HG03565 (cell line): ENCODE measurements at regions not wholly inside any gene's neighbourhood (a gene's known extent, or its start where the extent isn't known, plus 50 kb on each side); places are given as distances from the start of the nearest gene placed in this dataset.
"Not testable (repeated sequence)": the region's sequence is repeated elsewhere in the genome, so short reads cannot be mapped to it uniquely, and the experiment has no call there.

ENCODE experiments used
- ATAC-seq: cut with Tn5 transposase; IDR thresholded peaks from one replicate; pipeline ENCODE4 v1.9.1; 2021; ENCODE audit warnings: mild to moderate bottlenecking, moderate library complexity; ENCODE audit not compliant: unreplicated experiment

DNA sequence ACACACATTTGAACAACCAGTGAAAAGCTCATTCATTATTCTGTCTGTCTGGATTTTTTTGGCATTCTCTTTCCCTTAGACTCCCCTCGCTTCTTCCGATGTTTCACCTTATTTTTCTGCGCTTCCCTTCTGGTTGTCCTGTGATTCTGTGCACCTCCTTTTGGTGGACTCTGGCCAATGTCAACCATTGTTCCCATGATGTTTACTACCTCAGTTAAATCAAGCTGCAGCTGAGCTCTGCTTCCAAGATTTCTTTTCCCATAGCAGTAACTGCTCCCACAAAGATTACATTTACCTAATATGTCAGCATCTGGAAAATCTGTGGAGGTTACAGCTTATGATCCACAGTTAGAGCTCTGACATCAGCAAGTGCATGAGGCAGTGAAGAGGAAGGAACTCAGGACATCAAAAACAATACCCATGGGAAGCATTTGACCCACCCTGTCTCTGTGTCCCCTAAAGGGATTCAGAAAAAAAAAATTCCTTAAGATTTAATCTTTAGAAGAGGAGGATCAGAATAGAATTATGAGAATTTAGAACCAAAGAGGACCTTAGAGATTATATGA is 69.9 kb upstream of the ADAMTS5 start:
- no peak for ATAC-seq

DNA sequence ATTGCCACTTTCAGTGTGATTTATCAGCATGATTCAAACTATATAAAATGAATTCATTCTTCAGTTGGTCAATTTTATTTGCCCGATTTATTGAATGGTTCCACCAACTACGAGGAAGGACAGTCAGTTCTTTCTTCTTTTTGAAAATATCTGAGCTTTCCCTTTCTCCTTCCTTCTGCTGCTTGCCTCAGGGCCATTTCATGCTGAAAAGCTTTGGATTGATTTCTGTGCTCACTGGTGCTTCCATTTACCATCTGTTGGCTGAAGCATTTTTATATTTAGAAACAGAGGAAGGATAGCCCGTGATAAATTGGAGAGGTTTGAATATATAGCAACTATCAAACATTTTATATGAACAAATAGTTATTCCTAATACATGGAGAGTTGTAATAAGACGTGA is 68.9 kb upstream of the ADAMTS5 start:
- no peak for ATAC-seq

DNA sequence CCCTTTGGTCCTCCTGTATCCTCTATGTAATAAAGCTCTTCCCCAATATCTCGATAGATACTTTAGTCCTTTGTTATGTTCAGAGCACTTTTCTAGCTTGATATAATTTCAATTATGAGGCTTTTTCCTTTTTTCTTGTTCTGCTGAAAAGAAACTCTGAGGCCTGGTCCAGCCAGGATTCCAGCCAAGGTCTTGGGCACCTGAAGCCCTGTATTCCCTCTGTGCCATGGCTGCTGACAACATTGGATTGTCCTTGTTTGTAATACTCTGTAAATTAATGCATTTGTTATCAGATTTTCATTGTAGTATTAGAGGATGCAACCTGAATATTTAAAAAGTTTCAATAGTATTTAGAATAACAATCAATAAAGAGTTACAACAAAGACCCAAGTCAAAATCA is 67.9 kb upstream of the ADAMTS5 start:
- ATAC-seq, result no peak

DNA sequence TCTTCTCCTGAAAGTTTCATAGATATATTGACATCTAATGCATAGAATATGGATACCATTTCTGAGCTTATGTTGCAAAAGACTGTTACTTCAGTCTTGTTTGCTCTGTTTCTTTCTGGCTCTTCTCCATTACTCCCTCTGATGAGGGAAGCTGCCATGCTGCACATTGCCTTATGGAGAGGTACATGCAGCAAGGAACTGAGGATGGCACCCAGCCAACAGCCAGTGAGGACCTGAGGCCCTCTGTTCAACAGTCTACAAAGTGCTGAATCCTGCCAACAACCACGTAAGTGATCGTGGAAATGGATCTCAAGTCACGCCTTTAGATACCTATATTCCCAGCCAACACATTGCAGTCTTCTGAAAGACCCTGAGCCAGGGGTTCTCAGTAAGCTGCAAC is 66.6 kb upstream of the ADAMTS5 start:
- ATAC-seq, result no peak

DNA sequence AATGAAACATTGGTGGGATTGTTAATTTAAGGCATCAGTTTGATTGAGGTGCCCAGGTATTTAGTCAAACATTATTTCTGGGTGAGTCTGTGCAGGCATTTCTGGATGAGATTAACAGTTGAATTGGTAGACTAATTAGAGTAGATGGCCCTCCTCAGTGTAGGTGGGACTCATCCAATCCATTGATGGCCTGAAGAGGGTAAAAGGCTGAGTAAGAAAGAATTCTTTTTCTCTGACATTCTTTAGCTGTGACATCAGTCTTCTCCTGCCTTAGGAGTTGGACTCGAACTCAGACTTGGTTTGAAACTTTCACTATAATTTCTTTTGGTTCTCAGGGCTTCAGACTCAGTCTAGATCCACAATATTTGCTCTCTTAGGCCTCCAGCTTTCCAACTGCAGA is 59.6 kb upstream of the ADAMTS5 start:
- ATAC-seq, result no peak

DNA sequence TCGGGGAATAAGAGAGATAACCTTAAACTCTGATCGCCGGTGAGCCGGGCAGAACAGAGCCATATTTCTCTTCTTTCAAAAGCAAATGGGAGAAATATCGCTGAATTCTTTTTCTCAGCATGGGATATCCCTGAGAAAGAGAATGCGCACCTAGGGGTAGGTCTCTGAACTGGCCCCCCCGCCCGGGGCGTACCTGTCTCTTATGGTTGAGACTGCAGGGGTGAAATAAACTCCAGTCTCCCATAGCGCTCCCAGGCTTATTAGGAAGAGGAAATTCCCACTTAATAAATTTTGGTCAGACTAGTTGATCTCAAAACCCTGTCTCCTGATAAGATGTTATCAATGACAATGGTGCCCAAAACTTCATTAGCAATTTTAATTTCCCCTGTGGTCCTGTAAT is 58.8 kb upstream of the ADAMTS5 start:
- not testable (repeated sequence) for ATAC-seq

DNA sequence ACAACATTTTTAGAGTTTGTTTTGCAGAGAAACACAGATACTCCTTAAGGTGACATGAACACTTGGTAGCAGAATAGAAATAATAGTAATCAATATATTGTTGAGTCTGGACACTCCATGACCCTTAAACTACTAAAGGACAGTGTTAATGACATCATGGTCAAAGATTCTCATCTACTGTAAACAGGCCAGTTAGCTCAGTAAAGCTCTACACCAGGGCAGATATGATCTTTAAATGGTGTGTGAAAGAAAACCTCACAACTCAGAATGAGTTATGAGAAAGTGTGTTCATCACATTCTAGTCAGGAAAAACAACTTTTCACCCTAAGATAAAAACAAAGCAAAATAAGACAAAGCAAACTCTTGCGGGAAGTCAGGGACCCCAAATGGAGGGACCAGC is 58.1 kb upstream of the ADAMTS5 start:
- no peak for ATAC-seq

DNA sequence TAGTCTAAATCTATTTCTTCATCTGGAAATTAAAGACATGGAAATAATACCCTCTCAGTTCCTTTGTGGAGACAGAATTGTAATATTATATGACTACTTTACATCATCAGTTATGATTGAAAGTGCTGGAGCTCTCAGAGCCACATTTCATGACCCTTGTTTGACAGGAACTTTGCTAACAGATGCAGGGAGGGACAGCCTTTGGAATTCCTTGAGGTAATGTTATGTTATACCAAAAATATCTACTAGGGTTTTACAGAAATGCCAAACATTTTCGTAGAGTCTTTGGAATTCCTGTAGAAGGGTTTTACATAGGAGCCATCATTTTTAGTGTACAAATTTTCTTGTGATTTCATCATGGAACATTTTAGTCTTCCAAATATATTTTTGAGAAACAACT is 57.4 kb upstream of the ADAMTS5 start:
- no peak for ATAC-seq

DNA sequence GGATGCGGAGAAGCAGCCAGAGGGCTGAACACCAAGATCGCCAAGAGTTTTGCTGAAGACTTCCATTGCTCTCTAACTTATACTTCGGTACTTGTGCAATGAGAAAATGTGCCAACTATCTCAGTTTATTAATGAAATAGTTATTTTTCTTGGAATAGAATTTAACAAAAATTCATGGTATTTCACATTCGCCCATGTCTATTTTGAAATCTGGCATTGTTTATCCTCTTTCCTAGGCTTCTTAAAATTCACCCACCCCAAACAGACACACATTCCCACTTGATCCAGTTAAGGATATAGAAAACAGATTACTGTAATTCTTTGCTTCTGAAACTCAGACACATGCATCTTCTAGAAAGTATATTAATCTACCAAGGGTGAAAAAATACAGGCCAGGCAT is 56.3 kb upstream of the ADAMTS5 start:
- ATAC-seq, result no peak

DNA sequence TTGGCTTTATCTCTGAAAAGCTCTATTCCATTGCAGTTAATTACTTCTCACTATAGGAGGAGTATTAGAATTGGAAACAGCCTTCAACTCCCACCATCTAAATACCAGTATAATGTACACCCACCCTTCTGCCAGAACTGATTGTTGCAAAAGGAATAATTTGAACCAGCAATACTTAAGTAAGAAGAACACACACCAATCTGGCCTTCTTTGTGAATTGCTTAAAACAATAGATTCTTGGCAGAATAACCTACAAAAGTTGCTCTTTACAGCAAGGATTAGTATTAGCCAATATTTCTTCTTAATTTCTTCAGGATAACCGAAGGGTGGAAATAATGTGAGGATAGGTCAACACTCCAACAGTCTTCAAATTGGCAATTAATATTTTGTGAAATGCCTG is 54.9 kb upstream of the ADAMTS5 start:
- no peak for ATAC-seq

DNA sequence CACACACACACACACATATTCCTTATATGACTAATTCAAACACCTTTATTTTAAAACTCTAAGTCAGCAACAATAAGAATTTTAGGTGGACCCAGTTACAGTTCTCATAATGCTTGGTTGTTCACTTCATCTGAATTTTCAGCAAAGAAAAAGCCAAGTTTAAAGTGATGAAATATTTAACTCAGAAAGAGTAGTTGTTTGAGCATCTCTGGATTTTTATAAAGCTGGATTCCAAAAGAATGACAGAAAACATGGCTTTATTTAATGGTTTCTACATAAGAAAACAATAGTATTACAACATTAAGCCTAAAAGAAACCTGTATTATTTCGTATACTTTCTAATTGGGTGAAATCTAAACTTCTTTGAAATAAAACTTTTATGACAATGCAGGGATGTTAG is 54.2 kb upstream of the ADAMTS5 start:
- ATAC-seq, result no peak

DNA sequence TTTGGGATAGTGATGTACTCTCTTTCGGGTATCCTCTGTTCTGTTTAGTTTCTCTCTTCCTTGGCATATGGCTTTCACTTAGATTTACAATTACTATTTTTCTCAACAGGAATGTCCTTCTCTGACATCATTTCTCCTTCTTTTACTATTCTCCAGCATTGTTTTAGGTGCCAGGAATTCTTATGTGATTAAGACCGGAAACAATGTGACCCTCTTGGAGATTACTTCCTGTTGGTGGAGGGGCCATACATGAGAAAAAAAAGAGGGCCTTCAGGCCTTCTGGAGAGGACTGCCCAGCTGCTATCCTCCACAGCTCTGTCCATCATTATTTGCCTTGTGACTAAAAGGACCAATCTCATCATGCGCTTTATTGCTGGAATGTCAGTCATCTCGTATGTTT is 50.4 kb upstream of the ADAMTS5 start:
- no peak for ATAC-seq
